MG63 (cell line): ENCODE measurements at regions not wholly inside any gene's neighbourhood (a gene's known extent, or its start where the extent isn't known, plus 50 kb on each side); places are given as distances from the start of the nearest gene placed in this dataset.

Experiments
- DNase-seq: peaks from one replicate; pipeline ENCODE4 v3.0.0-alpha.2; 2020
- H3K27me3 ChIP-seq: fragments of 250-450 bp; sonication (Bioruptor Pico); 2 replicates; pipeline ENCODE4 v1.5.1; 2020; ENCODE audit warnings: mild to moderate bottlenecking, moderate library complexity
- H3K36me3 ChIP-seq: fragments of 250-450 bp; sonication (Bioruptor Pico); 2 replicates; pipeline ENCODE4 v1.5.1; 2020; ENCODE audit warnings: mild to moderate bottlenecking, moderate library complexity
- H3K4me3 ChIP-seq: fragments of 250-450 bp; sonication (Bioruptor Pico); 2 replicates; pipeline ENCODE4 v1.5.1; 2020; ENCODE audit warnings: mild to moderate bottlenecking, moderate library complexity
- H3K9me3 ChIP-seq: fragments of 250-450 bp; sonication (Bioruptor Pico); 2 replicates; pipeline ENCODE4 v1.5.1; 2020; ENCODE audit warnings: mild to moderate bottlenecking, moderate library complexity

GRCh38 chr6:23980965-23981364, 145.1 kb upstream of the NRSN1 start:
- no peak for DNase-seq
- no peaks in the 10 kb centered on the region for H3K36me3 ChIP-seq
- H3K27me3 ChIP-seq: no peaks in the 10 kb centered on the region
- no peak overlapping the region for H3K4me3 ChIP-seq
- no peaks in the 10 kb centered on the region for H3K9me3 ChIP-seq

- Histone ChIP-seq H3K4me3 (no peak overlapping the region), H3K36me3 (no peaks in the 10 kb centered on the region), H3K9me3 (no peaks in the 10 kb centered on the region), H3K27me3 (no peaks in the 10 kb centered on the region)
- no peak for DNase-seq
Observed at GRCh38 chr6:23981923-23982322, 144.1 kb upstream of the NRSN1 start.

DNA sequence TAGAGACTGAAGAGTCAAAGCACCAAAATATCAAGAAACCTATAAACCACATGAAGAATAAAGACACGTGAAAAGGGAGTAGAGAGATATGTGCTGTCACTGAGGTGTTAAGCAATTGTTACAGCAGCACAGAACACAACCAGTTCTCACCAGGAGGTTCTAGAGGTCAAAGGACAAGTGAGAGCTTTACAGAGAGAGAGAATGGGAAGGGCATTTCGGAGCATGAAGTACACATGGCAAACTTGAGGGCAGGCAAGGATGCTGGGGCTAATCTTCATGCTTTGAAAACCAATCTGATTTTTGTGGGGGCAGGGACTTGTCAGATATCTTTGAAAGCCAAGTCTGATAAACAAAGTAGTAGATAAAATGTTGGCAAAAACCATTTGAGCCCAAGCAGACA, 142.3 kb upstream of the NRSN1 start:
- DNase-seq: no peak
- Histone ChIP-seq H3K4me3 (no peak overlapping the region), H3K9me3 (no peaks in the 10 kb centered on the region)

GRCh38 chr6:23985015-23985414, 141.0 kb upstream of the NRSN1 start:
- H3K4me3 ChIP-seq: no peak overlapping the region
- DNase-seq: no peak
- H3K27me3 ChIP-seq: no peaks in the 10 kb centered on the region
- no peaks in the 10 kb centered on the region for H3K9me3 ChIP-seq
- H3K36me3 ChIP-seq: no peaks in the 10 kb centered on the region

More for the DNA sequence above, 142.3 kb upstream of the NRSN1 start:
- no peaks in the 10 kb centered on the region for H3K36me3 ChIP-seq
- no peaks in the 10 kb centered on the region for H3K27me3 ChIP-seq

DNA sequence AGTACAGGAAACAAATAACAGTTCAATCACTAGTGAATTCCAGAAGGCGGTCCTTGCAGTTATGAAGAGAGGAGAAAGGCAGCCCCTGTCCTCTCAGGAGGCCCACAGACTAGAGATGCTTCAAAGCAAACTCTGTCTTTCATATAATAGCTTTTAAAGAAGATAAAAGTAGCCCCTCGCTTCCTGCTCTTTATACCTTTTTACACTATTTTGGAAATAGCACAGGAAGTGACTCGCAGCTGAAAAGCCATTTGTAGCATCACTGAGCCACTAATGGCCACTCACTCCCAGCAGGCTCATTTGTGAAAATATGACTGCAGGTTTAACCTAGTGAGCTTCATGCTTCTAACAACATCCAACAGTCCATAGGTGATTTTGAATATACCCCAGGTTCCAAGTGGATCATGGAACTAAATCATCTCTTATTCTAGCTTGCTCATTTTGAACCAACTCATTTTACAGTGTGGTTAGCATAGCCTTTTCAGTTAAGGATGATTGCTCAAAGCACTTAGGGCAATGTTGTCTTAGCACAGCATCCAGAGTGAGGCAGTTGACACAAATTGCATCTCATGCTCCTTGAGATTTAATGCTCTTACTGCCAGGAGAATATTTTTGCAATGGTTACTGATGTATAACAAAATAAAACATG, 136.0 kb upstream of the NRSN1 start:
- Histone ChIP-seq H3K36me3 (no peaks in the 10 kb centered on the region), H3K4me3 (no peak overlapping the region), H3K9me3 (no peaks in the 10 kb centered on the region), H3K27me3 (no peaks in the 10 kb centered on the region)
- no peak for DNase-seq

GRCh38 chr6:23994013-23994412, 132.0 kb upstream of the NRSN1 start:
- no peaks in the 10 kb centered on the region for H3K36me3 ChIP-seq
- no peaks in the 10 kb centered on the region for H3K27me3 ChIP-seq
- no peak for DNase-seq

DNA sequence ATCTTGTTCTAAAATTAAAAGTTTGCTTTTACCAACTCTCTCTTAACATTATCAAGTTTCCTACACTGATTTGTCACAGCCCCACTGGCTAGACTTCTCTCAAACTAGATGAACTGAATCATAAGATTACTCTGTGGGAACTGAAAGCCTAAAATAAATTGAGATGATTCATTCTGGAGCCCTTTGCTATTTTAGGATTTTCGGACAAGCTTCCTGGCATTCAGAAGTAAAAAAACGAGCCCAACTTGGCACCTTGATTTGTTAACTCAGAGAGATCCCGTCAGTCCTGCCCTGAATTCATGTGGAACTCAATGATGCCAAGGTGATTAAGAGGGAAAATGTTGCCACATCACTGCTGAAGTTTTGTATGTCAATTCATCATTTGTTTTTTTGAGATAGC, 122.0 kb upstream of the NRSN1 start:
- DNase-seq: peak; percentile 59
- Histone ChIP-seq H3K36me3 (no peaks in the 10 kb centered on the region), H3K4me3 (no peak overlapping the region)

More at GRCh38 chr6:23994013-23994412, 132.0 kb upstream of the NRSN1 start:
- Histone ChIP-seq H3K4me3 (no peak overlapping the region), H3K9me3 (no peaks in the 10 kb centered on the region)

GRCh38 chr6:24004659-24005058, 121.4 kb upstream of the NRSN1 start:
- Histone ChIP-seq H3K27me3 (no peaks in the 10 kb centered on the region), H3K36me3 (no peaks in the 10 kb centered on the region), H3K9me3 (no peaks in the 10 kb centered on the region), H3K4me3 (no peak overlapping the region)
- DNase-seq: no peak

More for the DNA sequence above, 122.0 kb upstream of the NRSN1 start:
- Histone ChIP-seq H3K9me3 (no peaks in the 10 kb centered on the region), H3K27me3 (no peaks in the 10 kb centered on the region)

DNA sequence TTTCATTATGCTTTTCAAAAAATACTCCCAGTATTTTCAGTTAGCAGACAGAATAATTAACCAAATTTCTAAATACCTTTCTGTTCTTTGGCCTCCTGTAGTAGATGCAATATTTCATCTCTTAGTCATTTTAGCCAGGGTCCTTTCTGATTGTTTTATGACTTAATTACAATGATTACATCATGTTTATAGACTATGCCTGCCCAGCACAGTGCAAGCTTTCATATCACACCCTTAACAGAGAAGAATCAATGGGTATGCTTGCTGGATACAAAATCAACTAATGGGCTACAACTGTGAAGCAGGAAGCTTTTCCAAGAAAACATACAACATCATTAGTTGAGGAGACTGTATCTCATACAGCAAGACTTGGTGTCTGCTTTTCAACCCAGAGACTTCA, 119.8 kb upstream of the NRSN1 start:
- DNase-seq: no peak
- no peaks in the 10 kb centered on the region for H3K36me3 ChIP-seq
- H3K4me3 ChIP-seq: no peak overlapping the region
- H3K9me3 ChIP-seq: no peaks in the 10 kb centered on the region
- H3K27me3 ChIP-seq: no peaks in the 10 kb centered on the region

GRCh38 chr6:24009319-24009718, 116.7 kb upstream of the NRSN1 start:
- Histone ChIP-seq H3K9me3 (no peaks in the 10 kb centered on the region), H3K4me3 (no peak overlapping the region), H3K27me3 (no peaks in the 10 kb centered on the region), H3K36me3 (no peaks in the 10 kb centered on the region)
- DNase-seq: no peak

GRCh38 chr6:24010133-24010532, 115.9 kb upstream of the NRSN1 start:
- Histone ChIP-seq H3K9me3 (no peaks in the 10 kb centered on the region), H3K27me3 (no peaks in the 10 kb centered on the region), H3K36me3 (no peaks in the 10 kb centered on the region), H3K4me3 (no peak overlapping the region)
- DNase-seq: no peak

- Histone ChIP-seq H3K9me3 (no peaks in the 10 kb centered on the region), H3K36me3 (no peaks in the 10 kb centered on the region), H3K4me3 (no peak overlapping the region), H3K27me3 (no peaks in the 10 kb centered on the region)
- no peak for DNase-seq
Observed at GRCh38 chr6:24016286-24016685, 109.7 kb upstream of the NRSN1 start.

DNA sequence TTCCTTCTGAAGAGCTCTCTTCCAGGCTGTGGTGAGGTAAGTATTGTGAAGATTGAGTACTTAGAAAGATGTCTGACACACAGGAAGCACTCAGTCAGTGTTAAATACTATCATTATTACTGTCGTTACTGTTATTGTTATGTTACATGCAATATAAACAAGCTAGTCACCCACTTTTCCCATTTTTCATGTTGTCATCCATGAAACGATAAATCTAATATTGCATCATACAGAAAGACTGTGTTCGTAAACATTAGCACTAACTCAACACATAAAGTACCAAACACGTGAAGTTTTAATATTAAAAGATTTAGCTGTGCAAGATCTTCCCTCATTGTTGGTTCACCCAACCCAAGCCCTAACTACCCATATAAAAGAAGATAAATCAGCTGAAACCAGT, 109.2 kb upstream of the NRSN1 start:
- Histone ChIP-seq H3K36me3 (no peaks in the 10 kb centered on the region), H3K27me3 (no peaks in the 10 kb centered on the region), H3K4me3 (no peak overlapping the region), H3K9me3 (no peaks in the 10 kb centered on the region)
- DNase-seq: no peak

GRCh38 chr6:24019393-24019792, 106.6 kb upstream of the NRSN1 start:
- Histone ChIP-seq H3K9me3 (no peaks in the 10 kb centered on the region), H3K27me3 (no peaks in the 10 kb centered on the region), H3K4me3 (no peak overlapping the region), H3K36me3 (no peaks in the 10 kb centered on the region)
- DNase-seq: no peak

DNA sequence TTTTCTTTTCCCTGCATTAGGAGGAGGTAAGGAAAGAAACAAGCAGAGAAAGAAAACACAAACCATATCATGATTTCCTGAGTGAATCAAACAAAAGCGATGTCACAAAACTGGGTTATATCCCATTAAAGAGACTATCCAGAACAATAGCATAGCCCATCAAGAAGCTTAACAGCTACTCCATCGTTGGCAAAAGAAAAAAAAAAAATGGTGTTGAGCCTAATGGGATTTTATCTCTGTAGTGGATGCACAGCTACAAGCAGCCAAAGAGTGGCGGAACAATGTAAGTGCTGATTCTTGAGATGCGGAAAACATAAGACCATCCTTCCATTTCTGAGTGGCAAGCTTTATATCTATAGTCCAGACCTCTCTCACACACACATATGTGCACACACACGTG, 106.2 kb upstream of the NRSN1 start:
- Histone ChIP-seq H3K27me3 (no peaks in the 10 kb centered on the region), H3K36me3 (no peaks in the 10 kb centered on the region), H3K9me3 (no peaks in the 10 kb centered on the region), H3K4me3 (no peak overlapping the region)
- no peak for DNase-seq

- DNase-seq: no peak
- H3K9me3 ChIP-seq: no peaks in the 10 kb centered on the region
- H3K4me3 ChIP-seq: no peak overlapping the region
- no peaks in the 10 kb centered on the region for H3K27me3 ChIP-seq
- H3K36me3 ChIP-seq: no peaks in the 10 kb centered on the region
Observed at GRCh38 chr6:24026050-24026449, 100.0 kb upstream of the NRSN1 start.

GRCh38 chr6:24031496-24031895, 94.5 kb upstream of the NRSN1 start:
- Histone ChIP-seq H3K27me3 (no peaks in the 10 kb centered on the region), H3K4me3 (no peak overlapping the region), H3K9me3 (no peaks in the 10 kb centered on the region), H3K36me3 (no peaks in the 10 kb centered on the region)
- no peak for DNase-seq

DNA sequence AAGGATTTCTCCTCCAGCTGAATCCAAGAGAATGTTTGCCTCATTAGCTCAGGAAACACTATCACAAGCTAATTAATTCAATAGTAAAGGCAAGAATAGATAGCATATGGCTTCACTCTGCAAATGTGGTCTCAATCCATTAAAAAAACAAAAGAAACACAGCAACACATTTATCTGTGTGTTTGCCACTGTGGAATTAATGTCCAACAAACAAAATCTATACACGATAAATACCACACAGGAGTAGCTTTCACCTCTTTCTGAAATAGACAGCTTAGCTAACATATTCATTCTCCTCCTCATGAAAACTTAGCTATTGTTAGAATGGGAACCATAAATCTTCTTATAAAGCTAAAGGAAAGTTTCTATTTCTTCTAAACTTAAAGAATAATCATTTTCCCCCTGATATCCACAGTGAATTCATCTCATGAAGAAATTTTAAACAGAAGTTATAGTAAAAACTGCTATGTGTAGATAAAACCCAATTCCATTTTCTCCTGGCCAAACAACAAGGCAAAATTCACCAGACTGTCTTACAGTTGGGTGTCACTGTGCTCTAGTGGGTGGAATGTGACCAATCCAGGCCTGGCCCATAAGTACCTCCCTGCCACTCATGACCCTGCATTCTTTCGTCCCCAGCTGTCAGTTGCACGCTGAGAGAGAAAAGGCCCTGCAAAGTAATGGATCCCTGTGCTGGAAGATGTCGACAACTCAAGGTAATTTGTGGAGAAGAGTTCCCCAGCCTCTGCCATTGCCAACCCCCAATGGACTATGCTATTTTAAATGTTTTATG, 92.9 kb upstream of the NRSN1 start:
- Histone ChIP-seq H3K36me3 (no peaks in the 10 kb centered on the region), H3K9me3 (no peaks in the 10 kb centered on the region), H3K27me3 (no peaks in the 10 kb centered on the region), H3K4me3 (no peak overlapping the region)
- DNase-seq: no peak
